GM23248 (cell line): ENCODE measurements at regions not wholly inside any gene's neighbourhood (a gene's known extent, or its start where the extent isn't known, plus 50 kb on each side); places are given as distances from the start of the nearest gene placed in this dataset.

Experiments used
- DNase-seq: peaks from one replicate; pipeline ENCODE4 v3.0.0-alpha.2; 2015
- H2AFZ ChIP-seq: fragments of 200-600 bp; sonication (generic); 2 replicates; pipeline ENCODE4 v1.6.1; 2016; ENCODE audit warnings: antibody characterized with exemption
- H3F3A ChIP-seq: fragments of 200-600 bp; sonication (generic); 2 replicates; pipeline ENCODE4 v1.6.1; 2016; ENCODE audit warnings: mild to moderate bottlenecking, antibody characterized with exemption, mixed run types; ENCODE audit not compliant: insufficient read depth
- H3K27ac ChIP-seq: fragments of 200-600 bp; sonication (generic); 2 replicates; pipeline ENCODE4 v1.5.1; 2016; ENCODE audit warnings: mild to moderate bottlenecking
- H3K27me3 ChIP-seq: fragments of 200-600 bp; sonication (generic); replicated peaks from 2 replicates; pipeline ENCODE4 v1.6.1; 2016; ENCODE audit warnings: mild to moderate bottlenecking; ENCODE audit not compliant: insufficient read depth
- H3K36me3 ChIP-seq: fragments of 200-600 bp; sonication (generic); 2 replicates; pipeline ENCODE4 v1.6.1; 2016; ENCODE audit warnings: low read depth, mild to moderate bottlenecking
- H3K4me1 ChIP-seq: fragments of 200-600 bp; sonication (generic); 2 replicates; pipeline ENCODE4 v1.6.1; 2016; ENCODE audit warnings: mild to moderate bottlenecking; ENCODE audit not compliant: insufficient read depth
- H3K4me2 ChIP-seq: fragments of 200-600 bp; sonication (generic); one replicate; pipeline ENCODE4 v1.6.1; 2016; ENCODE audit warnings: mild to moderate bottlenecking; ENCODE audit not compliant: unreplicated experiment
- H3K4me3 ChIP-seq: fragments of 200-600 bp; sonication (generic); 2 replicates; pipeline ENCODE4 v1.5.1; 2016; ENCODE audit warnings: mild to moderate bottlenecking
- H3K79me2 ChIP-seq: fragments of 200-600 bp; sonication (generic); 2 replicates; pipeline ENCODE4 v1.6.1; 2016; ENCODE audit warnings: mild to moderate bottlenecking; ENCODE audit not compliant: insufficient read depth
- H3K9ac ChIP-seq: fragments of 200-600 bp; sonication (generic); 2 replicates; pipeline ENCODE4 v1.6.1; 2016; ENCODE audit warnings: mild to moderate bottlenecking
- H3K9me2 ChIP-seq: fragments of 200-600 bp; sonication (generic); 2 replicates; pipeline ENCODE4 v1.6.1; 2016; ENCODE audit warnings: mixed run types, mild to moderate bottlenecking, moderate library complexity; ENCODE audit not compliant: insufficient read depth
- H3K9me3 ChIP-seq: fragments of 200-600 bp; sonication (generic); one replicate; pipeline ENCODE4 v1.6.1; 2017; ENCODE audit warnings: low read depth
- H4K20me1 ChIP-seq: fragments of 200-600 bp; sonication (generic); 2 replicates; pipeline ENCODE4 v1.6.0; 2016; ENCODE audit not compliant: insufficient read depth
- EZH2 ChIP-seq: fragments of 200-600 bp; sonication (generic); IDR thresholded peaks from 2 replicates; pipeline ENCODE4 v1.6.1; 2018; ENCODE audit warnings: antibody characterized with exemption, mild to moderate bottlenecking; ENCODE audit not compliant: insufficient read depth, poor library complexity, severe bottlenecking
- EZH2phosphoT487 ChIP-seq: fragments of 200-600 bp; sonication (generic); IDR thresholded peaks from 2 replicates; pipeline ENCODE4 v1.6.1; 2018; ENCODE audit warnings: antibody characterized with exemption, moderate library complexity, mild to moderate bottlenecking, low read depth; ENCODE audit not compliant: insufficient read depth
- WGBS, 2 experiments: methylation state at CpG; one replicate each; pipeline ENCODE4 v1.1.6; 2015 to 2017; ENCODE audit warnings: low lambda C conversion rate in 2 of 2, low coverage in 1 of 2; ENCODE audit errors: missing lambda C conversion rate in 2 of 2; 5-methylcytosine and 5-hydroxymethylcytosine counted together
- in situ Hi-C: fragments of 300-500 bp; cut with MboI; formaldehyde crosslinking; loops from 2 replicates; pipeline ENCODE4 v1.15.0; 2020

- no peak for TF ChIP-seq EZH2
- TF ChIP-seq EZH2phosphoT487, result no peak
- no peaks in the 10 kb centered on the region for H3F3A ChIP-seq
- no peaks in the 10 kb centered on the region for H3K79me2 ChIP-seq
- no peaks in the 10 kb centered on the region for H3K4me1 ChIP-seq
- no peak overlapping the region for H3K4me3 ChIP-seq
- no peak for DNase-seq
- H3K9ac ChIP-seq, result no peak overlapping the region
- H2AFZ ChIP-seq, result no peak overlapping the region
- H3K4me2 ChIP-seq, result no peak overlapping the region
- no peaks in the 10 kb centered on the region for H3K9me2 ChIP-seq
- in situ Hi-C loops, result no loop called here
- H3K9me3 ChIP-seq, result no peaks in the 10 kb centered on the region
- H3K36me3 ChIP-seq, result no peaks in the 10 kb centered on the region
- WGBS, 2 experiments, result 5 to 13% methylated on average over 4 of the region's 4 CpGs
- H3K27ac ChIP-seq, result no peak overlapping the region
- no peaks in the 10 kb centered on the region for H3K27me3 ChIP-seq
- H4K20me1 ChIP-seq, result no peaks in the 10 kb centered on the region
Observed at GRCh38 chr14:49438256-49438770, 147.9 kb downstream of the RPS29 start.

GRCh38 chr14:49428076-49428475, 158.1 kb downstream of the RPS29 start:
- H2AFZ ChIP-seq, result no peak overlapping the region
- in situ Hi-C loops, result no loop called here
- no peak overlapping the region for H3K4me3 ChIP-seq
- no peaks in the 10 kb centered on the region for H3K9me3 ChIP-seq
- H3K27ac ChIP-seq, result no peak overlapping the region
- H4K20me1 ChIP-seq, result no peaks in the 10 kb centered on the region
- no peaks in the 10 kb centered on the region for H3K79me2 ChIP-seq
- H3K9ac ChIP-seq, result no peak overlapping the region
- no peak for DNase-seq
- TF ChIP-seq EZH2phosphoT487, result no peak
- TF ChIP-seq EZH2, result no peak
- 10 to 13% methylated on average over 2 of the region's 2 CpGs for WGBS, 2 experiments
- H3K4me2 ChIP-seq, result no peak overlapping the region
- H3K4me1 ChIP-seq, result no peaks in the 10 kb centered on the region
- no peaks in the 10 kb centered on the region for H3F3A ChIP-seq
- H3K27me3 ChIP-seq, result no peaks in the 10 kb centered on the region
- no peaks in the 10 kb centered on the region for H3K36me3 ChIP-seq
- no peaks in the 10 kb centered on the region for H3K9me2 ChIP-seq

- Histone ChIP-seq H3K9me2 (no peaks in the 10 kb centered on the region), H3K9me3 (no peaks in the 10 kb centered on the region), H2AFZ (no peak overlapping the region), H3F3A (no peaks in the 10 kb centered on the region), H3K36me3 (no peaks in the 10 kb centered on the region), H3K79me2 (no peaks in the 10 kb centered on the region), H3K4me1 (no peaks in the 10 kb centered on the region), H3K27me3 (no peaks in the 10 kb centered on the region), H3K27ac (no peak overlapping the region), H3K4me3 (no peak overlapping the region), H3K9ac (no peak overlapping the region), H3K4me2 (no peak overlapping the region), H4K20me1 (no peaks in the 10 kb centered on the region)
- WGBS, 2 experiments, result 13% methylated on average over 8 of the region's 8 CpGs
- DNase-seq, result no peak
- TF ChIP-seq EZH2, result no peak
- no peak for TF ChIP-seq EZH2phosphoT487
- in situ Hi-C loops, result no loop called here
Observed at GRCh38 chr14:49427117-49427516, 159.1 kb downstream of the RPS29 start.

- Histone ChIP-seq H3K4me3 (no peak overlapping the region), H3K4me1 (no peaks in the 10 kb centered on the region), H3K79me2 (no peaks in the 10 kb centered on the region), H2AFZ (no peak overlapping the region), H3K4me2 (no peak overlapping the region), H3K9me2 (no peaks in the 10 kb centered on the region), H4K20me1 (no peaks in the 10 kb centered on the region), H3K27ac (no peak overlapping the region), H3K9me3 (no peaks in the 10 kb centered on the region), H3K27me3 (no peaks in the 10 kb centered on the region), H3K9ac (no peak overlapping the region), H3K36me3 (no peaks in the 10 kb centered on the region), H3F3A (no peaks in the 10 kb centered on the region)
- in situ Hi-C loops, result no loop called here
- WGBS, 2 experiments, result 11 to 22% methylated on average over 1 of the region's 1 CpG
- DNase-seq, result no peak
- TF ChIP-seq EZH2 (no peak), EZH2phosphoT487 (no peak)
Observed at GRCh38 chr14:49425921-49426320, 160.3 kb downstream of the RPS29 start.
